ENCODE measurements at regions not wholly inside any gene's neighbourhood (a gene's known extent, or its start where the extent isn't known, plus 50 kb on each side); places are given as distances from the start of the nearest gene placed in this dataset.
"Not testable (repeated sequence)": the region's sequence is repeated elsewhere in the genome, so short reads cannot be mapped to it uniquely, and the experiment has no call there.

DNA sequence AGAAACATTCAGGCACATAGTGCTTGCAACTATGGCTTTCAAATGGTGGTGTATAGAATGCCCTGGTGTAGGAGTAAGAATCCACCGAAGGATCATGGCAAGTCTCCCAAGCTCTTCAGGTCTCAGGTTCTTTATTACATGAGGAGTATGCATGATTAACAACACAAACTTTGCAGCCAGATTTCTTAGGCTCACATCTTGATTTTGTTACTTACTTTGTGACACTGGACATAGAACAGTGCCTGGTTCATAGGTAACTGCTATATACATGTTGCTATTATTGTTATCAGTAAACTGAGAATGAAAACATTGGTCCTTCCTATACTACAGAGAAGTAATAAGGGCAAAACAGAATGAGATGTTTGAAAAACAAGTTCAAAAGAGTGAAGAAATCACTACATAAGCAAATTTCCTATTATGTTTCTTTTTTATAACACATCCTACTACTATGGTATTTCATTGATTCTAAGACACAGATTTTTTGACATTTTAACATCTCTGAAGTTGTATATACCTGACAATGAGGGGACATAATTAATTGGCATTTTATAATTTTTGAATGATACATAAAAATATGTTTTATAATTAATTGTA lies 284.9 kb downstream of the C1D start:
- no peak for DNase-seq (ENCODE audit: low read depth)

DNA sequence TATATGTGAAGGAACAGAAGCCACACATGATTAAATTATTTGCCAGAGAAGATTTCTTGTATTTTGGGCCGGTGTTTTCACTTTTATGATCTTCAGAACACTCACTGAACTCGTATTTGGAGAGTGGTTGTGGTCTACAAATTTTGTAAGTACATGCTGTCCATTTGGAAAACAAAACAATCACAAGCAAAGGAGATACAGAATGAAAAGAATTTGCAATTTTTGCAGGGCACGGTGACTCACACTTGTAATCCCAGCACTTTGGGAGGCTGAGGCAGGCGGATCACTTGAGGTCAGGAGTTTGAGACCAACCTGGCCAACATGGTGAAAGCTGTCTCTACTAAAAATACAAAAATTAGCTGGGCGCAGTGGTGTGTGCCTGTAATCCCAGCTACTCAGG lies 282.0 kb downstream of the C1D start:
- not testable (repeated sequence) for DNase-seq (ENCODE audit: low read depth)

DNA sequence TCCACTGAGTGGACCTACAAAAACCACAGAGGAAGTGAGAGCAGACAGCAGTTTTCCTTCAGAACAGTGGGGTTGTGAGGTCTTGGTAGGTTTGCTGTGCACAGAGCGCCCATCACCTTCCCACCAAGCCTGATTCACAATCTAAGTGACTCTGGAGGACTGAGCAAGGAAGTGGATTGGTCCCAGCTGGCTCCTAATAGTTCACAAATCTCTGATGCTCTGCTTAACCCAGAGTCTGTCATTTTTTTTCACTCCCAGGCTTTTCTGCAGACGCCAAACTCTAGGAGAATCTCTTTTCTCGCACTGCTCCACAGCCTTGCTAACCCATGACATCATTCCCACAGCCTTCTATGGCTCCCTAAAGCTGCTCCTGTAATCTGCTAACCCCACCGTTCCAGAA lies 280.4 kb downstream of the C1D start:
- no peak for DNase-seq (ENCODE audit: low read depth)

DNA sequence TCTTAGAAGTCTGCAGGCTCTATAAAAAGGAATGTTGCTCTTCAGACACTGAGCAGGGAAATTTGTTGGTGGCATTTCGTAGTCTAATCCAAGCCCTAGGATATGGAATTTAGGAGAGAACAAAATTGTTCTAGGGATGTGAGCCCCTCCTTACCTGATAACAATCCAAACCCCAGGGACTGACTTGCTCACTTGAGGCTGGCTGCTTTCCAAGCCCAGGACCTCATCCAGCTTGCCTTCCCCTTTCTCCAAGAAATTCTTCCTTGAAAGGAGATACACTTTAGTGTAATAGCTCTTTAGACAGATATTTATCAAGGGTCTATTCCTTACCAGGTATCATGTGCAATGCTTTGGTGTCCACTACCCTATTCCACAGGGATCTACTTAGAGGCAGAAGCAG lies 279.8 kb downstream of the C1D start:
- DNase-seq (ENCODE audit: low read depth): no peak

DNA sequence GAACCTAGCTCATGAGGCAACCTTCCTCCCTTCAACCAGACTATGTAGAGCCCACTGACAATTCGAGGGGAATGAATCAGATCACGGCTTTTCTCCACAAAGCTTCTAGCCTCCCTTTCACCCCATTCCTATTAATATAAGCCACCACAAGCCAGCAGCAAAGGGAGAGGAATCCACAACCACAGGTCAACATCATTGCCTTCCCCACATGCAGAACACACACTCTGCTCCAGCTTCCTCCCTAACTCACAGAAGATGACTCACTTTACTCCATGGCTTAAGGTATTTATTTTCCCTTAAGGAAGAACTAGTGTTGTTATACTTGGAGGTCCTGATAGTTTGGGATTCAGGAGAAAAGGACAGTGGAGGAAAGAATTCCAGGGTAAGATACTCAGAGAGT lies 272.2 kb downstream of the C1D start:
- DNase-seq (ENCODE audit: low read depth): no peak

DNA sequence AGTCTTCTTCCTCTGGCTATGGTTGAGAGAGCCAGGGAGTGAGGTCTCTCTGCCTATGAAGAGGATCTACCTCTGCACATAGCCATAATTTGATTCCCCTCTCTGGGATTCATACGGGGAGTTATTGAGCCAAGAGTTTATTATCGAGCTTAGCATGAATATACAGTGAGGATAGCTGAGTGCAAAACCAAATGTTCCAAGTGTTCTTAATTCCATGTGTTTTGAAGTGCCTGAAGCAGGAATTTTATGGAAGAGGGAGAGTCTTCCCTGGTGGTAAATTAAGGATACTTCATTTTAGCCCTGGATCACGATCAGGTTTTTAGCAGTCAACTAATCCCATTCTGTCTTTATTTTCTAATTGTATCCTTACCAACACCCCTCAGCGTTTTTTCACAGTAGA lies 270.6 kb downstream of the C1D start:
- no peak for DNase-seq (ENCODE audit: low read depth)

DNA sequence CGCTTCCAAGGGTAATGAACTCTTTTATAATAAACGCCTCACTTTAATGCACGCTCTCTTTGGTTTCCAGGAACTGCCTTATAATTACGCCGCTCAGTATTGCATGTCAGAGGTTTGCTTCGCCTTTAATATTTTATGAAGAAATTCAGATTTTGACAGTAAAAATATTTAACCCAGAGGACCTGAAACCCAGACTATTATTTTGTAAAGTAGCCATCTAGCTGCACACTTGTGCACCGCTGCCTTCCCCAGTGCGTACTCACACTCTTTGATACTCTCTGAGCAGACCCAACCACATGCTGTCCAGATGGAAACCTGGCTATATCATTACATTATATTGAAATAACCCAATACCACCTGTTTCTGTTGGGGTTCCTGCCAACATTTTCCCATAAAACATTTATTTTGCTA lies 270.1 kb downstream of the C1D start:
- no peak for DNase-seq (ENCODE audit: low read depth)

DNA sequence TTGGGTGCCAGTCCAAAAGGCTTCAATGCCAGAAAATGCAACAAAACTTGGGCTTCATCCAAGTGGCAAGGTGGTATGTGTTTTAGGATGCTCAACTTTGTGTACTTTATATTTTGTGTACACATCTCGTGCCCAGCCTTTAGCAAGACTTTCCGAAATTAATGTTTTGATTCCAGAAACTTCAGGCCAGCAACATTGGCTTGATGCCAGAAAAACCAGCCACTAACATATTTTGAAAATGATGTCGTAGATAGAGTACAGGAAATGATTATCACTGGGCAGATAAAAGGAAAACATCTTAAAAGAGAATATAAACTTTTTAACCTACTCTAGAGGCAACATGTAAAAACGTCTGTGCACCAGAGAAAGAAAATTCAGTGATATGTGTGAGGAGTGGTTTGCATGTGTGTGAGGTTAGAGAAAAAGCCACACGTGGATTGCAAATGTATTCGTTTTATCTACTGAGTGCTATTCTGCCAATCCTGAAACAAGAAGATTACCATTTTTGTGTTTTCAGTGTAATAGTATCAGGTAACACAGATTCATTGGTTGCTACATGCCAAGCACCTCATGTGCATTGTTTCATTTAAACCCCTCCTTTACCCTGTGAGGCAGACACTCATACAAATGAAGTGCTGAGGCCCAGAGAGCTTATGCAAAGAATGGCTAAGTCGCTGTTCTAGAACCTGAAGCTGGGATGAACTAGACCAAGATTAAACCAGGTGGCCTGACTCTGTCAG lies 264.8 kb downstream of the C1D start:
- DNase-seq (ENCODE audit: low read depth): no peak

DNA sequence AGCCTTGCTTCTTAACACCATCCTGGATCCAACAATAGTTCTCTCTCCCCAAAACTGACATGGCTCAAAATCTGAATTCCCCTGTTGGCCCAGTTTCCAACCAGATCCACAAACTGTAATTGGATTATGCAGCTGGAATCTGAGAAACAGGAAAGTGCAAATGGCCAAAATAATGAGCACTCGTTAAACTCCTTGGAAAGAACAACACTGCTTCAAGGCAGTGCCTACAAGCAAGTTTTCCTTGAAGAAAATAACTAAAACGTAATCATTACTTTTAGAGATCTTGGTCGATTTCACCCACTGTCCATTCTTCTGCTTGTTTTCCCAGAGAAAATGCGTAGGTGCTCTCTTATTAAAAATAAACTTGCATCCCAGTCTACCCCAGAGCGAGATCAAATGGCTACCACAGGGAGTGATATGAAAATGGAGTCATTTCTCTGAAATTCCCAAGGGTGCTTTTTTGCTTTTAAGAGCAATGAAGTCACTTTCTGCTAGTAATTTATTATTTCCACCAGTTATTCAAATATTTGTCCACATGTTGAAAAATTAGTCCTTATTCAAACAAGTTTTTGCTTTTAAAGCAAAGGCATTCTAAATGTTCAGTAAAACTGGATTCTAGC lies 264.2 kb downstream of the C1D start:
- no peak for DNase-seq (ENCODE audit: low read depth)

DNA sequence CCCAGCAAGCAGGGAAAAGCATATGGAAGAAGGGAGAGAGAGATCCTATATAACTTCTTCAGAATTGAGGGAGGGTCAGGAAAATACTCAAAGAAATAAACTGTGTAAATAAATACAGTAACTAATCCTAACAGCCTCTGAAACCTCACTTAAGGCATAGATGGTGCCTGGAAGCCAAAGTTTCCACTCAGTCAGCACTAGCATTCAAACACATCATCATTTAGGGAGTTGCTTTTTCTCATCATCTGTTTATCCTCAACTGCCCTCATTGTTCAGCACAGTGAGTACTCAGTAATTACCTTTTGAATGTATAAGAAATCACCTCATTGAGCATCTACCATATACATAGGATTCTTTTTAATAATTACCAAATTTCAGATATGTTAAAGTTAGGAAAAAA lies 262.9 kb downstream of the C1D start:
- no peak for DNase-seq (ENCODE audit: low read depth)

DNA sequence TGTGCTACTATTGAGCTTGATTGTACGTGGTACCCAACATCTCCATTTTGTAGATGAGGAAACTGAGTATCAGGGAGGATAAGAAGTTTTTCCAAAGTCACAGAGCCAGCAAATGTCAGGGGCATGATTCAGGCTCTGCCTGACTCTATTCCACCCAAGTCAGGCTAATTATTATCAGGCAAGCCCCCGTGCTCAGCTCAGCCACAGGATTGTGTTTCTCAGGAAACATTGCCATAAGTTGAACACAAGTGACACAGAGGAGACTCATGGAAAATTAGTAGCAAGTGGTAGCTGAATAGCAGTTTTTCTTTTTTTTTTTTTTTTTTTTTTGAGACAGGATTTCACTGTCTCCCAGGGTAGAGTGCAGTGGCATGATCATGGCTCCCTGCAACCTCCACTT lies 260.5 kb downstream of the C1D start:
- DNase-seq (ENCODE audit: low read depth): no peak

DNA sequence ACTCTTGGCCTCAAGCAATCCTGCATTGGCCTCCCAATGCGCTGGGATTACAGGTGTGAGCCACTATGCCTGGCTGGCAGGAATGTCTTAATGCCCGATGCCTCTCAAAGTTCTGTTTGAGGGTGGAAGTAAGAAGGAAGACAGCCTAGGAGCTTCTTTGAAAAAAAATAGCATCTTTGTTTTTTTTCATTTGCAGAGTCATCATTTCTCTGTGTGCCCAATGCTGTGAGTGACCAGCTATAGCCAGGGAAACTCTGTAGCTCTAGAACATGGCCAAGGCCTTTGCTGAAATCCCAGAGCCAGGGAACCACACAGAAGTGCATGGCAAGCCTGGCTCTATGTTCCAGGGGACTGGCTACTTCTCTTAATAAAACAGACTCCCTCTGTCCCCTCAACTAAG lies 260.0 kb downstream of the C1D start:
- DNase-seq (ENCODE audit: low read depth): no peak

DNA sequence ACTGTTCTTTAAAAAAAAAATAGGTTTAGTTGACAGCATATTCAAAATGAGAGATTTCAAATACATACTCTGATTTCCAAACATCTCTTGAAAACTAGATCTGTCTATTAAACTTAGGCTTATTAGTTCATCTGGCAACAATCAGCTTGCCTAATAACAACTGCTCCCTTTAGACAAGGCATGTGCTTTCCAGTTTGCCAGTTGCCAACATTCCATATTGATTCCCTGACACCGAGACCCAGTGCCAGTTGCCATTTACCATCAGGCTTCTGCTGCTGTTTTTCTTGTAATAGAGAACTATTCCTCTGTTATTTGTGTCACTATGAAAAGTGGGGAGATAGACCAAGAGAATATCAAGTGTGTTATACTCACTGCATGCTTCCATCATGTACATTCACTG lies 256.0 kb downstream of the C1D start:
- DNase-seq (ENCODE audit: low read depth): no peak

DNA sequence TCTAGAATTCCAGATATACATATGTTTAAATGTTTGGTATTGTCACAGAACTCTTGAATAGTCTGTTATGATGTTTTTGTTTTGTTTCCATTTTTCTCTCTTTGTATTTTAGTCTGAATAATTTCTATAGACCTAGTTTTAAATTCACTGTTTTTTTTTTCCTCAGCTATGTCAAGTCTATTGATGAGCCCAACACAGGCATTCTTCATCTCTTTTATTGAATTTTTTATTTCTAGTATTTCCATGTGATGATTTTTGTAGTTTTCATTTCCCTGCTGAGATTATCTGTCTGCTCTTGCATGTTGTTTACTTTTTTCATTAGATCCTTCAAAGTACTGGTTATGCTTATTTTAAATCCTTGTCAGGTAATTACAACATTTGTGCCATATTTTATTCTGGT lies 254.7 kb downstream of the C1D start:
- DNase-seq (ENCODE audit: low read depth): no peak

DNA sequence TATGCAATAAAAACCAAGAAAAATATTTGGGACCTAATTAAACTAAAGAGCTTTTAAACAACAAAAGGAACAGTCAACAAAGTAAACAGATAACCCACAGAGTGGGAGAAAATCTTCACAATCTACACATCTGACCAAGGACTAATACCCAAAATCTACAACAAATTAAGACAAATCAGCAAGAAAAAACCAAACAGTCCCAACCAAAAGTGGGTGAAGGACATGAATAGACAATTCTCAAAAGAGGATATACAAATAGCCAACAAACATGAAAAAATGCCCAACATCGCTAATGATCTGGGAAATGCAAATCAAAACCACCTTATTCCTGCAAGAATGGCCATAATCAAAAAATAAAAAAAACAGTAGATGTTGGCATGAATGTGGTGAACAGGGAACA lies 250.1 kb downstream of the C1D start:
- no peak for DNase-seq (ENCODE audit: low read depth)

DNA sequence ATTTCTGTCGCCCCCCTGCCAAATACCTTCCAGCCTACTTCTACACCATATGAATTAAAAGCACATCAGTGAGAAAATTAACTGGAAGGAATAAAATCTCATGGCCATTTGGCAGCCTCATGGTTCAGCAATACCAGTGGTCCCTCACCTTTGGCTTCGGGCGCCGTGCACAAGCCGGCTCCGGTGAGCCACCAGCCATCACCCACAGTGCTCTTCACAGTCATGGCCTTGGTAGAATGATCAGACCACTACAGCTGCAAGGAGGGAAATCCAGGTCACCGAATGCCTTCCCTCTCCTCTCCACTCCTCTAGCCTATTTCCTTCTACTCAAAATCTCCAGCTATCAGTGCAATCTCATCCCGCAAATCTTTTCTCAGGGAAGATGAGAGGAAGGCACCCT lies 239.1 kb downstream of the C1D start:
- DNase-seq (ENCODE audit: low read depth): no peak

DNA sequence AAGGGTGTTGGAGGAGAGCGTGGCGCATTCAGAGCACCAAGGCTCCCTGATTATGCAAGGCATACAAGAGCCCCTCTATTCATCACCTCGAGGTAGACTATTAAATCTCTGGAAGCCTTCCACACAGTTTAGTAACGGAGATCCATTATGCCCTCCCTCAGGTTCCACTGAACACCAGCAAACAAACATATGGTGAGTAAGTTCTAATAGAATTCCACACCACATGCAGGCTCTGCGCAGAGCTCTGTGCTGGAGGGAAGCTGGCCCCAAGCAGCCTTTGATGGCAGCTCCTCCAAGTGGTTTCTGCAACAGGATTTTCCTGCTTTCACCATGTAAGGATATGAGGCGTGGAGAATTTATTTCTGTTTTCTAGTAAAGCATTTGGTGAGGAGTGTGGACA lies 238.6 kb downstream of the C1D start:
- no peak for DNase-seq (ENCODE audit: low read depth)

DNA sequence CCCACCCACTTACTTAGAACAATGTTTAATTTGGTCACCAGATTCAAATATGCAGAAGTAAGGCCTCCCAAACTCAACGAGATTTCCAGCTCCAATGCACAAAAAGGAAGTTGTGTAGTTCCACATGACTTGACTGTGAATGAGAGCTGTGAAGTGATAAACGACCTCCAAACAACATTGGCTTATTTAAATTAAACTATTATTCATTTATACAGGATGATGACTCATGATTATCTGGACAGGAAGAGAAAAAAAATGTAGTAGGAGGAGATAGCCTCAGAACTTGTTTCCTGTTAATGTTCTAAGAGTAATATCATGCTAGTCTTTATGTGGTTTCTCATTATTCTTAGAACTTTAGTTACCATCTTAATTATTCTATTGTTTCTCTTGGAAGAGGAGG lies 237.3 kb downstream of the C1D start:
- peak; percentile 11 for DNase-seq (ENCODE audit: low read depth)

DNA sequence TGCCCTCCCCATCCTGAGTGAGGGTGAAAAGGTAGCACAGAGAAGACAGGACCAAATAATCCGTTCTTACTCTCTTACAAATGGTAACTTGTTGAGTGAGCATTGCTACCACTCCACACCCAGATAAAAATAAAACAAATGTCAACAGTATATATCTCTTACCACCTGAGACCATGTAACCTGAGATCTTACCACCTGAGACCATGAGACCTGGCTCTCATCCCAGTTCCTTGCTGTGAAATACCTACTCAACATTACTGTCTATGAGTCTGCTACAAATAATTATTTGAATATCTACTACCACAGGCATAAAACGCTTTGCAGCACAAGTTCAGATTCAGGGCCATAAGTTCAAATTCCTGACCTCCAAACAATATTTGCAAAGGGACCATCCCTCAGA lies 234.7 kb downstream of the C1D start:
- no peak for DNase-seq (ENCODE audit: low read depth)

DNA sequence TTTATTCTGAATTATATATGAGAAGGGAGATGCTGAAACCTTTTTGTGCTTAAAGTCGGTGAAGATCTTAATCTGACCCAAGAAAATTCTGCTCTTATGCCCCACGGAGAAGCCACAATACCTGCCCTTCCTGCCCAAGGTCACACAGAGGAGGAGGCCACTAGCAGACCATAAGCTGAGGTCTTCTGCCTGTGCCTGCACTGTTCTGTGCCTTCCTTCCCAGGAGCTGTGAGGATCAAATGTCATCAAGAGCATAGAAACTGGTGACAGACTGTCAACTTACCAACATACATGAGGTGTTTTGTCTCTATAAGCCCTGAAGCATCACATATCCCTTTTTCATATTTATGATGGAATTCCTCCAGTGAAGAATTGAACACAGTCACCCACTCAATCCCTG lies 233.3 kb downstream of the C1D start:
- DNase-seq (ENCODE audit: low read depth): no peak

DNA sequence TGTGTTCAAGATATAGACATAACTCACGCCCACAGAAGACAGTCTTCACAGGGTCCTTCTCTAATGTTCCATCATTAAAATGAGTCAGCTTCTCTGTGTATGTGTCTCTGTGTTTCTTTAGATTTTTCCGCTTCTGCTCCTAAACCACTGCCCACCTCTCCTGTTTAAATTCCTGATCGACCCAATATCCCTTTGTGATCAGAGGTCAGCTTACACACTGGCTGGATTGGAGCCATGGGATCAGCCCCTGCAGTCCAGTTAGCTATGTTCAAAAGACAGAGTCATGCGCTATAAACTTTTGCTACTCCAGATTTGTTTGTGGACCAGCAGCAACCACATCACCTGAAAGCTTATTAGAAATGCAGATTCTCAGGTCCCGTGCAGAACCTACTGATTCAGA lies 229.2 kb downstream of the C1D start:
- DNase-seq (ENCODE audit: low read depth): no peak

DNA sequence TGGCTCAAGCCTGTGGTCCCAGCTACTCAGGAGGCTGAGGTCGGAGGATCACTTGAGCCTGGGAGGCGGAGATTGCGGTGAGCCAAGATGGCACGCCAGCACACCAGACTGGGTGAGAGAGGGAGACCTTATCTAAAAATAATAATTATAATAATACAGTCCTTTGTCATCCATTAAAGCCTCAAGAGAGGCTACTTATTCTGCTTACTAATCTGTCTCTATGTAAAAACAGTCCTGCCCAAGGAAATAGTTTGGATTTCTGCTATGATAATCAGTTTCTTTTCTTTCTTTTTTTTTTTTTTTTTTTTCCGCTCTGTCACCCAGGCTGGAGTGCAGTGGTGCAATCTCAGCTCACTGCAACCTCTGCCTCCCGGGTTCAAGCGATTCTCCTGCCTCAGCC lies 228.3 kb downstream of the C1D start:
- no peak for DNase-seq (ENCODE audit: low read depth)

DNA sequence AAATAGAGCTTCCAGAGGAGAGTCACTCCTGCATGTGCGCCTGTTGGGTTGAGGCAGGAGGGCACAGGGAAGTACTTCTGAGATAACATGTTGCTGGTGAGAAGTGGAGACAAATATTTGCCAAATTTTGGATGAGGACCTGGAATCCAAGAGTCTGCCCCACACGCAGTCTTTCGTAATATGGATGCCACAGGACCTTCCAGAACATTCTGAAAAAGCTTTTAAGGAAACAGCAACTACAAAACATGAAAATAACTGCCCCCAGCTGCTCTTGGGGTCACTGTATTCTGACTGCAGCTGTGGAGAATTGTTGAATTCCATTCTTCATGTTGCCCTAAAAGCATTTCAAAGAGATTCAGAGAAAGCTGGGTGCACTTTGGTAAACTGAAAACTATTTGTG lies 227.5 kb downstream of the C1D start:
- no peak for DNase-seq (ENCODE audit: low read depth)

DNA sequence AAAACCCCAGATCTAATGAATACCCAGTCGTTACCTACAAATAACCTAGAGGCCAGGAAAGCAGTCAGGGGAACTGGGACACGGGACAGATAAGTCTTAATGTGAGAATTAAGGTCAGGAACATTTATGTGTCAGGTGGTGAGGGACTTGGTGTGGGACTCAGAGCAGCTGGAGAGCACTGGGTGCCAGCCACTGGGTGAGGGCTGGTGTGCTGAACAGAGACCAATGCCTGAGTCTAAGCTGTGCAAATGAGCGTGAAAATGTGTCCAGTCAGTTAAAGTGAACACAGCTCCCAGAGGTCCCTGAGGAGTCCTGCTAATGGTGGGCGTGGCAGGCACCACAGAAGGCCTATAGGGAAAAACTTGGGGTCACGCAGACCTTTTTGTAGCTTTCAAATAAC lies 225.9 kb downstream of the C1D start:
- DNase-seq (ENCODE audit: low read depth): no peak
